ENCODE measurements at regions not wholly inside any gene's neighbourhood (a gene's known extent, or its start where the extent isn't known, plus 50 kb on each side); places are given as distances from the start of the nearest gene placed in this dataset.

DNA sequence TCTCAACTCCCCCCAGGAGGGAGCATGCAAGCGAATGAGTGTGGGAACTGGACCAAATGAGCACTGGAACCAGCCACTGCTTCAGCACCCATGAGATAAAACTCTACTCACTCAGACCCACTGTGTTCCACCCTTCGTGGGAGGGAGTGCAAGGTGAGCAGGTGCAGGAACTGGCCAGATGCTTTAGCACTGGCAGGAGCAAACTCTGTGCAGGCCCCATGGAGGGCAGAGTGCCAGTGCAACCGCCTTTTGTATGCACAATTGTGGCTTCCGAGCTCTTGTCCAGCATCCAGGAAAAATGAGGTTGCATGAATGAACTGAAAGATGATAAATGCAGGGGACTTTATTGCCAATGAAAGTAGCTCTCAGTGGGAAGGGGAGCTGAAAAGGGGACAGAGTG lies 67.4 kb upstream of the CCDC112 start:
- TF ChIP-seq, protein P1, sequence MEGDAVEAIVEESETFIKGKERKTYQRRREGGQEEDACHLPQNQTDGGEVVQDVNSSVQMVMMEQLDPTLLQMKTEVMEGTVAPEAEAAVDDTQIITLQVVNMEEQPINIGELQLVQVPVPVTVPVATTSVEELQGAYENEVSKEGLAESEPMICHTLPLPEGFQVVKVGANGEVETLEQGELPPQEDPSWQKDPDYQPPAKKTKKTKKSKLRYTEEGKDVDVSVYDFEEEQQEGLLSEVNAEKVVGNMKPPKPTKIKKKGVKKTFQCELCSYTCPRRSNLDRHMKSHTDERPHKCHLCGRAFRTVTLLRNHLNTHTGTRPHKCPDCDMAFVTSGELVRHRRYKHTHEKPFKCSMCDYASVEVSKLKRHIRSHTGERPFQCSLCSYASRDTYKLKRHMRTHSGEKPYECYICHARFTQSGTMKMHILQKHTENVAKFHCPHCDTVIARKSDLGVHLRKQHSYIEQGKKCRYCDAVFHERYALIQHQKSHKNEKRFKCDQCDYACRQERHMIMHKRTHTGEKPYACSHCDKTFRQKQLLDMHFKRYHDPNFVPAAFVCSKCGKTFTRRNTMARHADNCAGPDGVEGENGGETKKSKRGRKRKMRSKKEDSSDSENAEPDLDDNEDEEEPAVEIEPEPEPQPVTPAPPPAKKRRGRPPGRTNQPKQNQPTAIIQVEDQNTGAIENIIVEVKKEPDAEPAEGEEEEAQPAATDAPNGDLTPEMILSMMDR (conservative IDR thresholded peaks at IDR 0.05; ENCODE audit: low read length) = no peak
- TF ChIP-seq EZH2phosphoT487 (IDR thresholded peaks at IDR 0.05; ENCODE audit: borderline replicate concordance, low read depth, low read length) = no peak
